Fibroblast of the conjunctiva (primary cell): ENCODE measurements at regions not wholly inside any gene's neighbourhood (a gene's known extent, or its start where the extent isn't known, plus 50 kb on each side); places are given as distances from the start of the nearest gene placed in this dataset.
"Not testable (repeated sequence)": the region's sequence is repeated elsewhere in the genome, so short reads cannot be mapped to it uniquely, and the experiment has no call there.

ENCODE experiments used
- DNase-seq: peaks from one replicate; pipeline ENCODE4 v3.0.0-alpha.2; 2010; ENCODE audit warnings: low read depth

GRCh38 chr17:62154909-62155308, 89.8 kb upstream of the MED13 start:
- no peak for DNase-seq

GRCh38 chr17:62150471-62150870, 85.4 kb upstream of the MED13 start:
- DNase-seq = no peak

GRCh38 chr17:62149961-62150360, 84.9 kb upstream of the MED13 start:
- DNase-seq = no peak

- DNase-seq = no peak
These were observed 82.2 kb upstream of the MED13 start for GRCh38 chr17:62147284-62147683.

GRCh38 chr17:62140836-62141235, 75.8 kb upstream of the MED13 start:
- DNase-seq = no peak

GRCh38 chr17:62140376-62140775, 75.3 kb upstream of the MED13 start:
- no peak for DNase-seq

- DNase-seq = not testable (repeated sequence)
These were observed 74.7 kb upstream of the MED13 start for GRCh38 chr17:62139690-62140354.

- DNase-seq = no peak
These were observed 74.1 kb upstream of the MED13 start for GRCh38 chr17:62139141-62139540.

GRCh38 chr17:62138676-62139121, 73.6 kb upstream of the MED13 start:
- DNase-seq = not testable (repeated sequence)

GRCh38 chr17:62137734-62138624, 72.9 kb upstream of the MED13 start:
- not testable (repeated sequence) for DNase-seq

- not testable (repeated sequence) for DNase-seq
These were observed 72.1 kb upstream of the MED13 start for GRCh38 chr17:62137013-62137733.

GRCh38 chr17:62135742-62136141, 70.7 kb upstream of the MED13 start:
- no peak for DNase-seq

GRCh38 chr17:62135096-62135495, 70.0 kb upstream of the MED13 start:
- DNase-seq = not testable (repeated sequence)

- DNase-seq = no peak
These were observed 69.3 kb upstream of the MED13 start for GRCh38 chr17:62134397-62134796.

GRCh38 chr17:62131271-62131670, 66.2 kb upstream of the MED13 start:
- not testable (repeated sequence) for DNase-seq

GRCh38 chr17:62130739-62131138, 65.7 kb upstream of the MED13 start:
- no peak for DNase-seq

- DNase-seq = no peak
These were observed 61.2 kb upstream of the MED13 start for GRCh38 chr17:62126292-62126691.

GRCh38 chr17:62125307-62125706, 60.2 kb upstream of the MED13 start:
- no peak for DNase-seq

GRCh38 chr17:62121025-62121730, 56.1 kb upstream of the MED13 start:
- DNase-seq = no peak

GRCh38 chr17:62119373-62119772, 54.3 kb upstream of the MED13 start:
- no peak for DNase-seq
